GM06990 (cell line): ENCODE measurements at regions not wholly inside any gene's neighbourhood (a gene's known extent, or its start where the extent isn't known, plus 50 kb on each side); places are given as distances from the start of the nearest gene placed in this dataset.

Experiments used
- DNase-seq: peaks from one replicate; pipeline ENCODE4 v3.0.0-alpha.2; 2011; ENCODE audit not compliant: insufficient read length; ENCODE audit errors: extremely low read depth
- H3K27me3 ChIP-seq: replicated peaks from 2 replicates; pipeline ENCODE4 v1.6.0; 2011; ENCODE audit warnings: low read length; ENCODE audit not compliant: control insufficient read depth, insufficient read depth
- H3K36me3 ChIP-seq: 2 replicates; pipeline ENCODE4 v1.5.1; 2011; ENCODE audit warnings: low read length; ENCODE audit not compliant: control insufficient read depth, insufficient read depth
- H3K4me3 ChIP-seq: replicated peaks from 2 replicates; pipeline ENCODE4 v1.5.1; 2011; ENCODE audit warnings: low read depth, mild to moderate bottlenecking, control low read depth, low read length
- TF ChIP-seq, protein P1 (sequence below): IDR thresholded peaks from 2 replicates; pipeline ENCODE4 v1.5.1; 2011; ENCODE audit warnings: low read length, control low read depth, mild to moderate bottlenecking, inconsistent platforms; ENCODE audit not compliant: insufficient read depth, poor library complexity, severe bottlenecking

DNA sequence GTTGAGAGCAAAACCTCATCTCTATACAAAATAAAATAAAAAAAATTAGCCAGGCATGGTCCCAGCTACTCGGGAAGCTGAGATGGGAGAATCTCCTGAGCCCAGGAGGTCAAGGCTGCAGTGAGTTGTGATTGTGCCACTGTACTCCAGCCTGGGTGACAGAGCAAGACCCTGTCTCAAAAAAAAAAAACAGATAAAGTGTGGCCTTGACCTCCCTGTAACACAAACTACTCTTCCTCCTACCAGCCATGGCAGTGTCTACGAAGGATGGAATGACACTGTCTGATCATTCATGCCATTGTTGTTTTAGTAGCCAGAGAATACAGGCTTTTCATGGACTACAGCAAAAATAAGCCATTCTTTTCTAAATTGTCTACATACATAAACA is 117.1 kb upstream of the IQSEC1 start:
- no peaks in the 10 kb centered on the region for H3K36me3 ChIP-seq
- H3K27me3 ChIP-seq = peaks cover 1% of the 10 kb centered on the region
- no peak overlapping the region for H3K4me3 ChIP-seq
- DNase-seq = no peak
- TF ChIP-seq, protein P1, sequence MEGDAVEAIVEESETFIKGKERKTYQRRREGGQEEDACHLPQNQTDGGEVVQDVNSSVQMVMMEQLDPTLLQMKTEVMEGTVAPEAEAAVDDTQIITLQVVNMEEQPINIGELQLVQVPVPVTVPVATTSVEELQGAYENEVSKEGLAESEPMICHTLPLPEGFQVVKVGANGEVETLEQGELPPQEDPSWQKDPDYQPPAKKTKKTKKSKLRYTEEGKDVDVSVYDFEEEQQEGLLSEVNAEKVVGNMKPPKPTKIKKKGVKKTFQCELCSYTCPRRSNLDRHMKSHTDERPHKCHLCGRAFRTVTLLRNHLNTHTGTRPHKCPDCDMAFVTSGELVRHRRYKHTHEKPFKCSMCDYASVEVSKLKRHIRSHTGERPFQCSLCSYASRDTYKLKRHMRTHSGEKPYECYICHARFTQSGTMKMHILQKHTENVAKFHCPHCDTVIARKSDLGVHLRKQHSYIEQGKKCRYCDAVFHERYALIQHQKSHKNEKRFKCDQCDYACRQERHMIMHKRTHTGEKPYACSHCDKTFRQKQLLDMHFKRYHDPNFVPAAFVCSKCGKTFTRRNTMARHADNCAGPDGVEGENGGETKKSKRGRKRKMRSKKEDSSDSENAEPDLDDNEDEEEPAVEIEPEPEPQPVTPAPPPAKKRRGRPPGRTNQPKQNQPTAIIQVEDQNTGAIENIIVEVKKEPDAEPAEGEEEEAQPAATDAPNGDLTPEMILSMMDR = no peak

DNA sequence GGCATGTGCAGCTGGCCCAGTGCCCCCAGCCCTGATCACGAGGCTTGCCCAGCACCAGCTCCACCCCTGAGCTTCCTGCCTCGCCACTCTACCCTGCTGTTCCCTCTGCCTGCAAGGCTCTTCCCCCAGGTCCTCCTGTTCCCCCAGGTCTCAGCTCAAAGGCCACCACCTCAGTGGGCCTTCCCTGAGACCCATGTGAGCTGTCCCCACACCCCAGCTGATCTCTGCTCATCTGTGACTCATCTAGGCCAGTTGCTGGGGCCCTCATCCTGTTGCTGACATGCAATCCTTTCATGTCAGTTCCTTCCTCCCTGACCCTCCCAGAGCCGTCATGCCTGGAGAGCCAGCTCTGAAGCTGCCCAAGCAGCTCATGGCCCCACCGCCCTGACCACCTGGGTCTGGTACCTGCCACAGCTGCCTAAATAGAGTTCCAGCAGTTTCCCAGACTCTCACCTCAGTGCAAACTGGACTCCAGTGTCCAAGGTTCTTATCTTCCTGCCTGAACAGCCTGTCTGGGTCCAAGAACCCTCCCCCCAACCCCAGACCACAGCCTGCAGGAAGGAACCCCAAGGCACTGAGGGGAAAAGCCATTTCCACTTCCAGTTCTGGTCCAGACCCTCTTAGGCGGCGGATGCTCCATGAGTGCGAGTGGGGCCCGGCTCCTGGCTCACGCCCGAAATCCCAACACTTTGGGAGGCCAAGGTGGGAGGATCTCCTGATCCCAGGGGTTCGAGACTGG is 116.6 kb upstream of the IQSEC1 start:
- DNase-seq = no peak
- Histone ChIP-seq H3K27me3 (peaks cover 3% of the 10 kb centered on the region), H3K36me3 (no peaks in the 10 kb centered on the region), H3K4me3 (no peak overlapping the region)
- TF ChIP-seq, protein P1 = no peak

DNA sequence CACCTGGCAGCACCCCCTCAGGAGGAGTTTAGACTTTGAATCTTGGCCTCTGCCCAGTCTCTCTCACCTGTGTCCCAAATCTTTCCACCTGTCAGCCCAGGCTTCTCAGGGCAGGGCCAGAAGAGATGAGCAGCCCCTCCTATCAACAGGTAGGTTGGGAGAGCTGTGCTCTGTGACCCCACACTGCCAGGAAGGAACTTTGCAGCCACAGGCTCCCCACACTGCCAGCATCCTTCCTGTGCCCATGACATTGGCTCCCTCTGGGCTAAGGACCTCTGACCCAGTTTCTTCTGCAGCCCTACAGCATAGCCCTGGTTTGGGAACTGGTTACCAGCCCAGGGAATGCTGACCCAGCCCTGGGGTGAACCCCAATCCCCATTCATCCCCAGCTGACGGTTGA is 115.7 kb upstream of the IQSEC1 start:
- TF ChIP-seq, protein P1 = no peak
- no peak overlapping the region for H3K4me3 ChIP-seq
- H3K27me3 ChIP-seq = peaks cover 3% of the 10 kb centered on the region
- no peak for DNase-seq
- H3K36me3 ChIP-seq = no peaks in the 10 kb centered on the region

DNA sequence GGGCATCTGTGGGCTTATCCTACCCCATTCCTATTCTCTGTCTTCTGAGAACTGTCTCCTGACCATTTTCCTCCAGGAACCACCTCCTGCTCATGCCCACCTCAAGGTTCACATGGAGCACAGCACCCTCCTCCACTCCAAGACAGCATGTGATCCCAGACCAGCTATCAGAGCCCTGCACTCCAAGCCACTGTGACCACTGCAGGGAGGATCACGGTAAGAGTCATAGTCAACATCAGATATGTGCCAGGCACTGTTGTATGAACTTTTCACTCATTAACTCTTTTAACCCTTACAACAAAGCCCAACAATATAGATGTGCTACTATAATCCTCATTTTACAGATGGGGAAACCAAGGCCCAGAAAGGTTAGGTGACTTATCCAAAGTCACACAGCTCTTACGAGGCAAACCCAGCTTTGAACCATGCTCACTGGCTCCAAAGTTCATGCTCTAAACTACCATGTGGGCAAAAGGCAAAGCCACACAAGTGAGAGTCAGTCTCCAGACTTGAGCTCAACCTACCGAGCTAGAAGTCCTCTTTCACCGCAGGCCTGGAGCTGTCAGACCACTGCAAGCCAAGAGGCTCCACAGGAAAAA is 115.1 kb upstream of the IQSEC1 start:
- H3K36me3 ChIP-seq = no peaks in the 10 kb centered on the region
- no peak overlapping the region for H3K4me3 ChIP-seq
- TF ChIP-seq, protein P1 = no peak
- no peak for DNase-seq
- peaks cover 3% of the 10 kb centered on the region for H3K27me3 ChIP-seq

DNA sequence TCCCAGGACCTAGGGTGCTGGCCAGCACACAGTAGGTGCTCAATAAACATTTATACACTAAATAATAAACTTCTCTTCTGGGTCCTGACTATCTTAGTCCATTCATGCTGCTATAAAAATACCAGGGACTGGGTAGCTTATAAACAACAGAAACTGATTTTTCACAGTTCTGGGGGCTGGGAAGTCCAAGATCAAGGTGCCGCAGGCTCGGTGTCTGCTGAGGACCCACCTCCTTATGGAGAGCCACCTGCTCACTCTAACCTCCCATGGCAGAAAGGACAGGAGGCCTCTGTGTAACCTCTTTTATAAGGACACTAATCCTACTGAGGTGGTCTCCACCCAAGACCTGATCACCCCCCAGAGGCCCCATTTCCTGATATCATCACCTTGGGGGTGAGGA is 114.4 kb upstream of the IQSEC1 start:
- TF ChIP-seq, protein P1 = no peak
- Histone ChIP-seq H3K4me3 (no peak overlapping the region), H3K27me3 (peaks cover 3% of the 10 kb centered on the region)

More for the DNA sequence above, 114.4 kb upstream of the IQSEC1 start:
- H3K36me3 ChIP-seq = no peaks in the 10 kb centered on the region
- DNase-seq = no peak
